Vagina (tissue), 2 donors: ENCODE measurements at regions not wholly inside any gene's neighbourhood (a gene's known extent, or its start where the extent isn't known, plus 50 kb on each side); places are given as distances from the start of the nearest gene placed in this dataset.

Experiments used
- POLR2A ChIP-seq, 2 donors: fragments of 450-650 bp; IDR thresholded peaks; one replicate each; pipeline ENCODE4 v1.6.1; 2017; ENCODE audit warnings: antibody characterized with exemption in 2 of 2, mild to moderate bottlenecking in 2 of 2, moderate library complexity in 2 of 2
- POLR2AphosphoS5 ChIP-seq, 2 donors: sonication (generic); formaldehyde crosslinking; IDR thresholded peaks; one replicate each; pipeline ENCODE4 v1.9.0; 2017; ENCODE audit warnings: antibody characterized with exemption in 2 of 2, mild to moderate bottlenecking in 2 of 2, low read depth in 1 of 2; ENCODE audit not compliant: insufficient read depth in 1 of 2
- TF ChIP-seq, protein P1 (sequence below), 3 experiments: fragments of 450-650 bp in 2 of 3; fragments of 200-600 bp in 1 of 3; sonication (generic) in 1 of 3; IDR thresholded peaks; one replicate each; pipeline ENCODE4 v1.5.1; 2017 to 2019; ENCODE audit warnings: antibody characterized with exemption in 3 of 3, mild to moderate bottlenecking in 2 of 3, moderate library complexity in 2 of 3

GRCh38 chr12:46071335-46071734 is 81.0 kb upstream of the SCAF11 start:
- TF ChIP-seq, protein P1, sequence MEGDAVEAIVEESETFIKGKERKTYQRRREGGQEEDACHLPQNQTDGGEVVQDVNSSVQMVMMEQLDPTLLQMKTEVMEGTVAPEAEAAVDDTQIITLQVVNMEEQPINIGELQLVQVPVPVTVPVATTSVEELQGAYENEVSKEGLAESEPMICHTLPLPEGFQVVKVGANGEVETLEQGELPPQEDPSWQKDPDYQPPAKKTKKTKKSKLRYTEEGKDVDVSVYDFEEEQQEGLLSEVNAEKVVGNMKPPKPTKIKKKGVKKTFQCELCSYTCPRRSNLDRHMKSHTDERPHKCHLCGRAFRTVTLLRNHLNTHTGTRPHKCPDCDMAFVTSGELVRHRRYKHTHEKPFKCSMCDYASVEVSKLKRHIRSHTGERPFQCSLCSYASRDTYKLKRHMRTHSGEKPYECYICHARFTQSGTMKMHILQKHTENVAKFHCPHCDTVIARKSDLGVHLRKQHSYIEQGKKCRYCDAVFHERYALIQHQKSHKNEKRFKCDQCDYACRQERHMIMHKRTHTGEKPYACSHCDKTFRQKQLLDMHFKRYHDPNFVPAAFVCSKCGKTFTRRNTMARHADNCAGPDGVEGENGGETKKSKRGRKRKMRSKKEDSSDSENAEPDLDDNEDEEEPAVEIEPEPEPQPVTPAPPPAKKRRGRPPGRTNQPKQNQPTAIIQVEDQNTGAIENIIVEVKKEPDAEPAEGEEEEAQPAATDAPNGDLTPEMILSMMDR (IDR thresholded peaks at IDR 0.05), result no peak
- TF ChIP-seq POLR2A (IDR thresholded peaks at IDR 0.05) (no peak), POLR2AphosphoS5 (IDR thresholded peaks at IDR 0.05; ENCODE audit: insufficient read depth in 1 of 2, low read depth in 1 of 2) (no peak)
